GM21825 (cell line): ENCODE measurements at regions not wholly inside any gene's neighbourhood (a gene's known extent, or its start where the extent isn't known, plus 50 kb on each side); places are given as distances from the start of the nearest gene placed in this dataset.

Experiments used
- ATAC-seq: cut with Tn5 transposase; IDR thresholded peaks from one replicate; pipeline ENCODE4 v1.9.1; 2021; ENCODE audit warnings: mild to moderate bottlenecking, moderate library complexity; ENCODE audit not compliant: unreplicated experiment

- ATAC-seq, result no peak
Observed at GRCh38 chr7:20932785-20933527, 146.3 kb upstream of the SP8 start.

DNA sequence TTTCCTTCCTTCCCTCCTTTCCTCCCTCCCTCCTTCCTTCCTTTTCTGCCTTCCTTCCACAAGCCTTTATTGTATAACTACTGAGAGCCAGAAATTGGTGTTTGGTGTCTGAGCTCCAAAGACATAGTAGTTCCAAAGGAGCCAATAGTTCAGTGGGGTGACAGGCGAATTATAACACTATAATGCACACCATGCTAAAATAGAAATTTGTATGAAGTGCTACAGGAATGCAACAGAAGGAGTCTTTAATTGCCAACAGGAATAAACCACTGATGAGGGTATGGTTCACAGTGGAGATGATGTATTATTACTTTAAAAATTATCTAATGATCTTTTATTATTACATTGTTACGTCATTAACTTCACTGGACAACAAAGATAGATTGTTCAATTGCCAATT is 158.8 kb upstream of the SP8 start:
- ATAC-seq, result no peak

DNA sequence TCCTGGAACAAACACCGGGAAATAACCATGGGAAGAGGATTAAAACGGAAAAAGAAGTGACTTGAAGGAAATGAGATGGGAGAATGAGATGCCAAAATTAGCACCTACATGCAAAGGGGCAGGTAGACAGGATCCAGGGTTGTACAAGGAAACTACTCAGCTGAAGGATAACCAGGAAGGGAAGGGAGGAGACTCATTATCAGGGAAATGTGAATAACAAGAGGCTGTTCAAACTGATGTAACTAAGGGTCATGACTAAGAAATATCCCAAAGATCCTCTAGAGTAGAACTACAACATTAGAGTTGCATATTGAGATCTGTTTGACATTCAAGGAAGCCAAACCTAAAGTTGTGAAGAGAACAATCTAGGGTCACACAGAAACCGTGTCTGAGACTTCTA is 166.2 kb upstream of the SP8 start:
- no peak for ATAC-seq

- no peak for ATAC-seq
Observed at GRCh38 chr7:20954711-20955619, 168.3 kb upstream of the SP8 start.

DNA sequence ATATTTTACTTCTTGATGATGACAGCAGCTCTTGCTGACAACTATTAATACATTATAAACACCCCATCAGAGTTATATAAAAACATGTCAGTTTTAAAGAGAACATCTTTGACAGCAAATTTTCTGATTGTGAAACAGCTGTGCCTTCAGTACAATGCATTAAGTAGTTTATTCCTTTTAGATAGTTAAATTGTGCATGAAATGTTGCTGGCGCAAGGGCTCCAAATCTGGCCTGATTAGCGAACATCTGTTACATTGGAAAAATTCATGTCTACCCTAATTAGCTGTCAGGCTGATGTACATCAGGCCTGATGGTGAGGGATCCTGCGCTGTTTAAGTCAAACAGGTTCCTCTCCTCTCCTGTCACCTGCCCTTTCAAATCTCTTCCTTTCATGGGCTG is 171.9 kb upstream of the SP8 start:
- no peak for ATAC-seq

DNA sequence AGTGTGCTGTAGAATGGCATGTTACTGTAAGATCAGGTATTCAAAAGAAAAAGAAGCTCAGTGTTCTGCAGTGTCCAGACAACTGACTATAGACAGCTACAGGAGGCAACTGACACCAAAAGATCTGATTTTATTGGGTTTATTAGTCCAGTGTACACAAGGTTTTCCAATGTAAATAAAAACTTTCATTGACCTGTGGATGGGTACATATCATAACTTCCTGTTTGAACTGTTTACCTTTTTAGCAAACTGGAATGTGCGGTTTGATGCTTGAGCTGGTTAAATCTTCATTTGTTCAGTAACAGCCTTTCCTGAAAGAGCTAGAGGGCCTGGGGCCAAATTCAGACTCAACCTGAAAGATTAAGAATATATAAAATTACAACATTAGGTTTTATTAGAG is 172.6 kb upstream of the SP8 start:
- ATAC-seq, result no peak

GRCh38 chr7:20963556-20964280 is 177.0 kb upstream of the SP8 start:
- no peak for ATAC-seq

DNA sequence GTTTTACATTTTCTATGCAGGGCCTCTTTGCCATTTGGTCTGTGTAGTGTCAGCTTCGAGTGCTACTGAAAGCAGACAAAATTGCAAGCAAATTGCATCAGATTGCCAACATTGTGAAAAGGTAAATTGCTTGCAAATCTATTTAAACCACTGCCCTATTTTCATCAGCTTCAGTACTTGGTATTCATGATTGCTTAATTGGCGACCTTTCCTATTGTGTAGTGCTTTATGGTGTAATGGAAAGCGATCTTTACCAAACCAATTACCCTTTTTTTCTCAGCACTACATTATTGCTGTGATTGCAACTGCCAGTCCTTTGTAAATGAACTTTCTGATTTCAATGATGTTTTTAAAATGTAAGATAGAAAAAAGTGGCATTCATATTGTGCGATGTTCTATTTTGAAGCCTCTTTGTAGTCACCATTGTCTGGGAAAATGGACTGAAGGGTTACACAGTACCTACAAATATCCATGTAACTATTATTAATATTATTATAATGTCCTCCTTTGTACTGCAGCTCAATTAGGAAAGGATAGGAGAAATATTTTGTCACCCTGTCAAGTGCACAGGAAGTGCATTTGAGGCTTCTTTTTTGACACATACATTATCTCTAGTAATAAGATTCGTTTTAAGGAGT is 177.7 kb upstream of the SP8 start:
- no peak for ATAC-seq

DNA sequence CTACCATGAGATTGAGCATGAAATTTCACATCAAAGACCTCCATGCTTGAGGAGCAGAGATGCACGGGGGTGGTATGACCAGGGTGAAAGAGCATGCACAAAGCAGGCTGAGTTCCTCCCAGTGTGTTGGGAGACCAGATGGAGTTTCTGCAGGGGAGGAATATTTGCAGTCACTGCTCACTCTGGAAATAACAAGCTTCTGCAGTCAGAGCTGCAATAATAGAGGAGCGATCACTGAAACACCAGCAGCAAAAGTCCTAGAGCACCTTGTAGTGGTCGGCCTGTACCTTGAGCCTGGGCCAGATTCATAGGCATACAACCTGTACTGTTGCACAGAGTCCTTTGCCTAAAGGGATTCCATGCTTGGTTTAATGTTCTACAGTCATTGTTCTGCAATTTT is 184.5 kb upstream of the SP8 start:
- no peak for ATAC-seq

- no peak for ATAC-seq
Observed at GRCh38 chr7:20980232-20980631, 193.5 kb upstream of the SP8 start.

- no peak for ATAC-seq
Observed at GRCh38 chr7:20980668-20981264, 194.1 kb upstream of the SP8 start.

DNA sequence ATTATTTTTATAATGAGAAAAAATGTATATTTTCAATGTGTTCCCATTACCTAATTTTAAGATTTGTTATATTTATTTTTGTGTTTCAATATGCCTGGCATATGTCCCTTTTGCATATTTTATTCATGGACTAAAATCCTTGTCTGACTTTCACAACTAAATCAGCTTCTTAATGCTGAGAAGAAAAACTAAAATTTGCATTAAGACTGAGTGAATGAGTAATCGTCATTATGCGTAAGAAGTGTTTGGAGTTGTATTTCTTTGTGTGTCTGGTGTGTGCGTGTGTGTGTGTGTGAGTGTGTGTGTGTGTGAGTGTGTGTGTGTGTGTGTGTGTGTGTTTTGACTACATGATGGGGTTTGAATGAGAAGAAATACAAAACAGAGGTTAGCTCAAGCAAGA is 201.7 kb upstream of the SP8 start:
- ATAC-seq, result no peak

GRCh38 chr7:20991544-20991943 is 204.9 kb upstream of the SP8 start:
- ATAC-seq, result no peak

- ATAC-seq, result no peak
Observed at GRCh38 chr7:20993693-20994092, 207.0 kb upstream of the SP8 start.

DNA sequence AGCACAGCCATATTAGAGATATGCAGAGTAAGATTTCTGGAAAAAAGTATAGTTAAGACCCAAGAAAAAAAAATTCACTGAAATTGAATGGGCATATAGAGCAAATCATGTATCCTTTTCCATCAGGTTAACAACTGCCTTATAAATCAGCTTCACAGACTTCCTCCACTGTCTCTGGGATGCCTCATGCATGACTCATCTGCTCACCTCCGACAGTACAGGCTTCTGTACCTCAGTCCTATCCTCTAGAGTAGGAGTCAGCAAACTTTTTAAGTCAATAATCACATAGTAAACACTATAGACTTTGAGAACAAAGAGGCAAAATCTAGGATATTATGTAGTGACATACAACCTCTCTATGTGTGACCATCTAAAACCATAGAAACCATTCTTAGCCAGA is 211.6 kb upstream of the SP8 start:
- no peak for ATAC-seq

GRCh38 chr7:21011153-21011552 is 224.5 kb upstream of the SP8 start:
- no peak for ATAC-seq

DNA sequence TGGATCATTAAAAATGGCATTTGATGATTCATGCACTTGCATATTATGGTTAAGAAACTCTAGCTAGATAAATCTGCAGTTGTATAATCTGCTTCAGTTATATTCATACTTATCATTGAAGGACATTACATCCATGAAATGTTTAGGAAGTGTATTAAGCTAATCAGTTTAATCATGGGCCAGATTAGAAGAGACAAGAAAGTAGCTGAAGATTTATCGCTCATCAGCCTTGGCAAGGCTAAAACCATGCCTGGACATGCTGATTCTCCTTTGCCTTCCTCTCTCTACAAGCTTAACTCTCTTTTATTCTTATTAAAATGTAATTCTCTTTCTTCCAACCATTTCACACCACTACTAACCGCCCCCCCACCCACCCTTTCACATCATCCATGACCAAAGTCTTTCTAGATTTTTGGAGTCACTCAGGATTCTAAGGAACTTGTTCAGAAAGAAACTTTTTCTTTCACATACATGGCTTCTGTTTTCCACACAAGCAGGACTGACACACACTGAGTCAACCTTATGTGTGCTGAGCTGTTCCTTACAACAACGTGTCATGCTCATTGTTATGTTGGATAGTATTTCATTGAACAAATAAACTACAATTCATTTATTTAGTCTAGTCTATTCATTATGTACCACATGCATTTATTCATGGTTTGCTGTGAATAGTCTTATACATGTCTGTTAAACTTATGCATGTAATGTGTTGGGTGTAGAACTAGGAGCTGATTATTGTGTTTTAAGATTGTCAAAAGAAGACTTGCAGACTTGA is 227.3 kb upstream of the SP8 start:
- ATAC-seq, result no peak

GRCh38 chr7:21020667-21021066 is 234.0 kb upstream of the SP8 start:
- ATAC-seq, result no peak

DNA sequence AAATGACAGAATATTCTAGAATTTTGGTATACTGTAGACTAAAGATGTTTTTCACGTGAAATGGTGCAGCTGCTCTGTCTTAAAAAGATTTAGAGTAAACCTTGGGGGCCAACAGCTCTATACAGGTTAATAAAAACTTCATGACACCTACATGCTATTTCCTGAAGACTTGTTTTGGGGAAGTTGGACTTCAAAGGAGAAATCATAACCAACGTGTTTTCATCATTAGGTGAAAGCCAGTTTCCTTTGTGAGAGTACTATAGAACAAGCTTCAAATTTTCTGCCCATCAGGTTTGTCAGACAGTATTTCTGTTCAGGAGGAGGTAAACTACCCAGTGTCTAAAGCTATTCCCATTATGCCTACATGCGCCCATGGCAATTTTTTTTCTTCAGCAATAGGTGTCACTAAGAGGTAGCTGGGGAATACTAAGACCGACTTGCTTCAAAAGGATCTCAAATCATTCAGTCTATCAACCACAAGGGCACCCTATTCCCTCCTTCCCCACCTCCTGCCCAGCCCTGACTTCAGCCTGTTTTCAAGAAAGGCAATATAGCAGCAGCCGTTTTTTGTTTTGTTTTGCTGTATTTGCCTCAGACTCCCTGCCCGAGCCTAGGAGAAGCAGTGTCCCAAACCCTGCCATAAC is 237.3 kb upstream of the SP8 start:
- ATAC-seq, result no peak

DNA sequence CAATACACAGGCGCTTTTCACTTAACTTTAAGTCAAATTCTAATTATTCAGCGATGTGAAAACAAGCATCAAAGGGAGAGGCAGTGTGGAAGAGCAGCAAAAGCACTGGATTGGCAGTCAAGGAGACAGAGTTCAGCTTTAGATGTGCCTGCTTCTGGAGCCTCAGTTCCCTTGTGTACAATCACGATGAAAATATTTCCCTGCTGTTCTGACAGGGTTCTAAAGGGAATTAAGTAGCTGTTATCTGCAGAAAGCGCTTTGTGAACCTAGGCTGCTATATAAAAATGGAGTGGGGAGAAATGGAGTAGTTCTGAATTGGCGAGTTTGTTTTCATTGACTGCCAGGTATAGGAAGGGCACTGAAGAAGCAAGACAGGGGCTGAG is 237.8 kb upstream of the SP8 start:
- no peak for ATAC-seq
